ENCODE measurements at regions not wholly inside any gene's neighbourhood (a gene's known extent, or its start where the extent isn't known, plus 50 kb on each side); places are given as distances from the start of the nearest gene placed in this dataset.
"Not testable (repeated sequence)": the region's sequence is repeated elsewhere in the genome, so short reads cannot be mapped to it uniquely, and the experiment has no call there.

DNA sequence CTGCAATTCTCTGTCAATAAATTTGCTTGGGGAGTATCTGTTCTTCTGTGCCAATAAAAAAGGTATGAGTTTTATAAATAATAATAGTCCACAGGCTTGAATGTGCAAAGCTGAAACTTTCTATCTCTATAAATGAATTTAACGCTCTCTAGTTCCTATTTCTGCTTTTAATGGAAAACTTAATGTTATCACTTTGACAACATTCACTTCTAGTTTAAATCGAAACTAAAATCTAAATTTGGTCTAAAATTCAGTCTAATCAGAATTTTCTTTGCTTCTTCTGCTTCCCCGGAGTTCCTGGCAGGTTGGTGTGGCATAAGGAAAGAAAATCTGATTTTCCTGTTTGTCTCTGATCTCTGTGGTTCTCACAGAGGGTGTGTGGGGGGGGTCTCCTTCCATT is 450.1 kb upstream of the TBL1XR1 start:
- in situ Hi-C loops (cut with HindIII; ENCODE audit: low pct_unique_long_range_greater_than_20kb, low sequenced_read_pairs) = no loop called here
- DNase-seq (ENCODE audit: low read depth, low spot score) = no peak

- in situ Hi-C loops (cut with HindIII; ENCODE audit: low pct_unique_long_range_greater_than_20kb, low sequenced_read_pairs) = no loop called here
- no peak for DNase-seq (ENCODE audit: low read depth, low spot score)
These were observed 450.6 kb upstream of the TBL1XR1 start for GRCh38 chr3:177647876-177648275.

- no peak for DNase-seq (ENCODE audit: low read depth, low spot score)
- in situ Hi-C loops (cut with HindIII; ENCODE audit: low pct_unique_long_range_greater_than_20kb, low sequenced_read_pairs) = no loop called here
These were observed 455.4 kb upstream of the TBL1XR1 start for GRCh38 chr3:177652556-177653291.

GRCh38 chr3:177657243-177657642 is 460.0 kb upstream of the TBL1XR1 start:
- in situ Hi-C loops (cut with HindIII; ENCODE audit: low pct_unique_long_range_greater_than_20kb, low sequenced_read_pairs) = no loop called here

DNA sequence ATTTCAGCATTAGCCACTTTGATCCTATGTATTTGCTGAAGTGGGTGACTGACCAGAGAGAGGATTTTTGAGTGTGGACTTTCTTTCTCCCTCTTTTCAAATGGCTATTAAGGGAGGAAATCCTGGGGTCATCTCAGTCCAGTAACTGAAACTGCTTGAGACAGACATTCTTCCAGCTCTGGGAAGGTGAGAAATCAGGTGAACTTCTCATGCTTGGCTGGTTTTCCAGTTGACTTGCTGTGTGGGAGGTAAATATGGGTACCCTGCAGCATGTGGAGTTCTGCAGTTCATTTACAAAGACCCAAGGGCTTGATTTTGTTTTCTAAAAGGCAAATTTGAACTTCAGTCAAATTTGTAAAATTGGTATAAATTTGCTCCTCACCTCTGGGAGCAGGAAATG is 461.1 kb upstream of the TBL1XR1 start:
- DNase-seq (ENCODE audit: low read depth, low spot score) = no peak
- in situ Hi-C loops (cut with HindIII; ENCODE audit: low pct_unique_long_range_greater_than_20kb, low sequenced_read_pairs) = no loop called here

More at GRCh38 chr3:177657243-177657642, 460.0 kb upstream of the TBL1XR1 start:
- DNase-seq (ENCODE audit: low read depth, low spot score) = no peak

DNA sequence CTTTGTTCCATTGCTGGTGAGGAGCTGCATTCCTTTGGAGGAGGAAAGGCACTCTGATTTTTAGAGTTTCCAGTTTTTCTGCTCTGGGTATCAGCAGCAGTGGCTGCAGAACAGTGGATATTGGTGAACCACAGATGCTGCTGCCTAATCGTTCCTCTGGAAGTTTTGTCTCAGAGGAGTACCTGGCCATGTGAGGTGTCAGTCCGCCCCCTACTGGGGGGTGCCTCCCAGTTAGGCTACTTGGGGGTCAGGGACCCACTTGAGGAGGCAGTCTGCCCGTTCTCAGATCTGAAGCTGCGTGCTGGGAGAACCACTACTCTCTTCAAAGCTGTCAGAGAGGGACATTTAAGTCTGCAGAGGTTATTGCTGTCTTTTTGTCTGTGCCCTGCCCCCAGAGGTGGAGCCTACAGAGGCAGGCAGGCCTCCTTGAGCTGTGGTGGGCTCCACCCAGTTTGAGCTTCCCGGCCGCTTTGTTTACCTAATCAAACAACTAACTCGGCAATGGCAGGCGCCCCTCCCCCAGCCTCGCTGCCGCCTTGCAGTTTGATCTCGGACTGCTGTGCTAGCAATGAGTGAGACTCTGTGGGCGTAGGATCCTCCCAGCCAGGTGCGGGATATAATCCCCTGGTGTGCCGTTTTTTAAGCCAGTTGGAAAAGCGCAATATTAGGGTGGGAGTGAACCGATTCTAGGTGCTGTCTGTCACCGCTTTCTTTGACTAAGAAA is 467.3 kb upstream of the TBL1XR1 start:
- in situ Hi-C loops (cut with HindIII; ENCODE audit: low pct_unique_long_range_greater_than_20kb, low sequenced_read_pairs); DNase-seq (ENCODE audit: low read depth, low spot score): not testable (repeated sequence)

DNA sequence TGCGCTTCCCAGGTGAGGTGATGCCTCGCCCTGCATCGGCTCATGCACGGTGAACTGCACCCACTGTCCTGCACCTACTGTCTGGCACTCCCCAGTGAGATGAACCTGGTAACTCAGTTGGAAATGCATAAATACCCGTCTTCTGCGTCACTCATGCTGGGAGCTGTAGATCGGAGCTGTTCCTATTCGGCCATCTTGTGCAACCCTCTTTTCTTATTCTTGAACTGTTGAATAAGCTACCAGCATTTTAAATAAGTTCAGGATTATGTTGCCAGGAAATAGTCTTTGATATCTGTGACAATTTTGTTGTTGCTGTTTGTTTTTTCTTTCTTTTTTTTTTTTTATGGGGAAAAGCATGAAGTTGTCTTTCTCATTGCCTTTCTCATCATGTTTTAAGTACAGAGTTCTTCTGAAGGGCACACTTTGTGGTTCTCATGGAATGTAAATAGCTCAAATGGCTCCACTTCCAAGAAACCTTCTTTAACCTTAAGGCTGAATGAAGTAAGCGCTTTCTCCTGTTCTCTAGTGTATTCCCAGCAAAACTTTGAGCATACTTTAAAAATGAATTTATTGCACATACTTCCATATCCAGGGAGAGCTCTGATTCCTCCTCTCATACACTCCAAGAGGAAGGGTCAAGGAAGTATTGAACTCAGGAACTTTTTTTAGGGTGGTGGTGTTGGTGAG is 468.0 kb upstream of the TBL1XR1 start:
- in situ Hi-C loops (cut with HindIII; ENCODE audit: low pct_unique_long_range_greater_than_20kb, low sequenced_read_pairs) = no loop called here
- no peak for DNase-seq (ENCODE audit: low read depth, low spot score)

GRCh38 chr3:177672252-177672911 is 475.1 kb upstream of the TBL1XR1 start:
- DNase-seq (ENCODE audit: low read depth, low spot score) = no peak
- in situ Hi-C loops (cut with HindIII; ENCODE audit: low pct_unique_long_range_greater_than_20kb, low sequenced_read_pairs) = no loop called here

DNA sequence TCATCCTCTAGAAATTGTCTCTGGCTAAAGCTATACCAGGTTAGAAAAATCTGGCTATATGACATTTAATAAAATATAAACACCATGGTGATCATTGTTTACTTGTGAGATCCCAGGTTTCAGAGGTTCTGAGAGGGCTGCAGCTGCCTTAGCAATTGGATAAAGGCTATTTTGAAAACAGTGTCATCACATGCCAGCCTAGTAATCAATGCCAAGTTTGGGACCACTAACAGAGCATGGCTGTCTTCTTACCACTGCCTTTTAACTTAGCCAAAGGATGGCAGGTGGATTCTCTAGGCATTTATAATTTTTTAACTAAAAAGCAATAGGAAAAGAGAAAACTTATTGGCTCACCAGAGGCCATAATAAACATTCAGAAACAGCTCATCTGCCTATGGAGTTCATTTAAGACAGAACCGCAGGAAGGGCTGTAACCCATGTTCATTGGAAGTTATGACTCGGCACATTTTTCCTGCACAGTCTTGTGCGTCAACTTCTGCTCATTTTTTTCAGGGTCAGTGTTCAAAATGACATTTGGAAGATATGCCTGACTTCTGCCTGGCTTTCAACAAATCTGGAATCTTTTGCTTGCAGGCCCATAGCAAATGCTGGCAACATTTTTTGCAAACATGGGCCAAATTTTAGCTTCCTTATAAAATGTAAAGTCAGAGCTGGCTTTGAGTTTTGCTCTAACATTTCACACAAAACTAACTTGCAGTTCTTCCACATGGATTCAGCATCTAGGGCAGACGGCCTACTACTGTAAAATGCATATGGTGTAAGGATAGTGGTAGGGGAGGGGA is 476.0 kb upstream of the TBL1XR1 start:
- in situ Hi-C loops (cut with HindIII; ENCODE audit: low pct_unique_long_range_greater_than_20kb, low sequenced_read_pairs) = no loop called here
- no peak for DNase-seq (ENCODE audit: low read depth, low spot score)

GRCh38 chr3:177674186-177674585 is 476.9 kb upstream of the TBL1XR1 start:
- in situ Hi-C loops (cut with HindIII; ENCODE audit: low pct_unique_long_range_greater_than_20kb, low sequenced_read_pairs) = no loop called here
- DNase-seq (ENCODE audit: low read depth, low spot score) = no peak

DNA sequence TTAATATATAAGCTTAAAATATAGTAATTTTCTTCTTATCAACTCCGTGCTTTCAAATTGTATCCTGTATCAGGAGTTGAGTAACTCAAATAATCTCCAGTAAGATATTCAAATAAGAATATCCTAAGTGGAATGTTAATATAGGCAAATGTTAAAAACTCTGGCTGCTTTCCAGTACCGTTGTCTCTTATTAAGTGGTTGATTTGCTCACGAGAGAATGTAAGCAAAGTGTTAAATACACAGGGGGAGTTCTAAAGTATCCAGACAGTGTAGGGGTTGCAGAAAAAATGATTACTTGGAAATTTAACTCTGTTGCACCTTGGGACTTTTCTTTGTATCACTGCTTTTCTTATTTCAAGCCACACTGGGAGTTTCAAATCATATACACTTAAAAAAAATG is 478.9 kb upstream of the TBL1XR1 start:
- in situ Hi-C loops (cut with HindIII; ENCODE audit: low pct_unique_long_range_greater_than_20kb, low sequenced_read_pairs) = no loop called here

DNA sequence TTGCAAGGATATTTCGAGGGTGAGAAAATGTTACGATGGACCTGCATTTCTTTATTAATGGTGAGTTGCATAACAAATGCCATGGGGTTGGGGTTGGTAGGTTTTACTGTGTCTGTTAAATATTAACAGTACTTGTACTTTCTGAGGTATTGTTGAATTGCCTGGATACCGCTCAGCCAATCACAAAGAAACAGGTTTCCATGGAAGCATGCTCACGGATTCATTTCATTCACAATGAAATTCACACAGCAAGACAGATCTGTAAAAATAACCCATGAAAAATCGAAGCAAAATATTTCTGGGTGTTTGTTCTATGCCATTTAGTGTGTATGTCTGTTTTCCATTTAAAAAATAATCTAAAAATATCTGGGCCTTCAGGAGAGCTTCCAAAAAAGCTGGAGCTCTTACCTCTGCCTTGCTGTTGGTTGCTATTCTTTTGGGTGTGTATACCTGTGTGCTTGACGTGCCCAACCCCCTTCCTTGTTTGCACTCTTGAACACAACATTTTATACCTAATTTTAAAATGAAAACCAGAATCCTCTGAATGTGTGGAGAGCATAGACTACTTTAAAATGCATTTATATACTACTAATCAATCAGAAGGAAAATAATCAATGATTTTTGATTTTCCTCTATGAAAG is 479.8 kb upstream of the TBL1XR1 start:
- no peak for DNase-seq (ENCODE audit: low read depth, low spot score)
- in situ Hi-C loops (cut with HindIII; ENCODE audit: low pct_unique_long_range_greater_than_20kb, low sequenced_read_pairs) = no loop called here

More for the DNA sequence above, 478.9 kb upstream of the TBL1XR1 start:
- no peak for DNase-seq (ENCODE audit: low read depth, low spot score)

GRCh38 chr3:177679568-177680471 is 482.5 kb upstream of the TBL1XR1 start:
- in situ Hi-C loops (cut with HindIII; ENCODE audit: low pct_unique_long_range_greater_than_20kb, low sequenced_read_pairs) = no loop called here
- no peak for DNase-seq (ENCODE audit: low read depth, low spot score)

- in situ Hi-C loops (cut with HindIII; ENCODE audit: low pct_unique_long_range_greater_than_20kb, low sequenced_read_pairs) = no loop called here
- no peak for DNase-seq (ENCODE audit: low read depth, low spot score)
These were observed 483.2 kb upstream of the TBL1XR1 start for GRCh38 chr3:177680472-177680821.

GRCh38 chr3:177681156-177681555 is 483.9 kb upstream of the TBL1XR1 start:
- in situ Hi-C loops (cut with HindIII; ENCODE audit: low pct_unique_long_range_greater_than_20kb, low sequenced_read_pairs) = no loop called here
- DNase-seq (ENCODE audit: low read depth, low spot score) = no peak

GRCh38 chr3:177681852-177682251 is 484.6 kb upstream of the TBL1XR1 start:
- no peak for DNase-seq (ENCODE audit: low read depth, low spot score)
- in situ Hi-C loops (cut with HindIII; ENCODE audit: low pct_unique_long_range_greater_than_20kb, low sequenced_read_pairs) = no loop called here
